Calu3 (cell line): ENCODE measurements at regions not wholly inside any gene's neighbourhood (a gene's known extent, or its start where the extent isn't known, plus 50 kb on each side); places are given as distances from the start of the nearest gene placed in this dataset.

Experiments used
- BruUV-seq: library from RNA; stranded (reverse); fragments of 400-500 nt; replicated peaks from 2 replicates; lab custom pipeline; 2021; lab: Mats Ljungman, UMichigan
- CTCF ChIA-PET: fragments of 300-600 bp; sonication (Branson Sonifier 250); formaldehyde crosslinking; loops from one replicate; lab custom pipeline; 2022; ENCODE audit warnings: antibody characterized with exemption; lab: Charles Lee
- DNase-seq: peaks from one replicate; pipeline ENCODE4 v3.0.0; 2022
- H3K27ac Mint-ChIP-seq: one replicate; pipeline ENCODE4 v1.8.0; 2022; ENCODE audit warnings: mixed read lengths; ENCODE audit not compliant: unreplicated experiment
- H3K27me3 Mint-ChIP-seq: one replicate; pipeline ENCODE4 v1.8.0; 2022; ENCODE audit warnings: mixed read lengths; ENCODE audit not compliant: unreplicated experiment
- H3K36me3 Mint-ChIP-seq: one replicate; pipeline ENCODE4 v1.8.0; 2022; ENCODE audit warnings: mild to moderate bottlenecking, moderate library complexity, mixed read lengths; ENCODE audit not compliant: insufficient read depth, unreplicated experiment
- H3K4me1 Mint-ChIP-seq: one replicate; pipeline ENCODE4 v1.8.0; 2022; ENCODE audit warnings: mild to moderate bottlenecking, low read depth, mixed read lengths; ENCODE audit not compliant: unreplicated experiment
- H3K4me3 Mint-ChIP-seq: one replicate; pipeline ENCODE4 v1.8.0; 2022; ENCODE audit warnings: mild to moderate bottlenecking, low read depth, moderate library complexity, mixed read lengths; ENCODE audit not compliant: unreplicated experiment
- H3K9me3 Mint-ChIP-seq: one replicate; pipeline ENCODE4 v1.8.0; 2022; ENCODE audit warnings: low read depth, mixed read lengths; ENCODE audit not compliant: unreplicated experiment
- CTCF ChIP-seq: fragments of 200-600 bp; IDR thresholded peaks from one replicate; pipeline ENCODE4 v1.8.0; 2022; ENCODE audit warnings: antibody characterized with exemption; ENCODE audit not compliant: unreplicated experiment
- intact Hi-C: fragments of 100-400 bp; cut with micrococcal nuclease; formaldehyde crosslinking; loops from one replicate; pipeline ENCODE4 v1.10.0; 2022; ENCODE audit not compliant: unreplicated experiment

GRCh38 chrX:21266949-21267348 is 107.3 kb upstream of the CNKSR2 start:
- no peak for TF ChIP-seq CTCF
- intact Hi-C loops, result no loop called here
- H3K4me1 Mint-ChIP-seq, result no peaks in the 10 kb centered on the region
- CTCF ChIA-PET, result no interaction called here
- H3K4me3 Mint-ChIP-seq, result no peak overlapping the region
- no peaks in the 10 kb centered on the region for H3K27me3 Mint-ChIP-seq
- H3K9me3 Mint-ChIP-seq, result no peaks in the 10 kb centered on the region
- no peaks in the 10 kb centered on the region for H3K36me3 Mint-ChIP-seq
- DNase-seq, result no peak
- no peak overlapping the region for H3K27ac Mint-ChIP-seq
- no TSS peak for BruUV-seq

- no TSS peak for BruUV-seq
- intact Hi-C loops, result no loop called here
These were observed 97.3 kb upstream of the CNKSR2 start for GRCh38 chrX:21276736-21277433.

GRCh38 chrX:21289232-21289631 is 85.0 kb upstream of the CNKSR2 start:
- Mint-ChIP-seq H3K4me1 (no peaks in the 10 kb centered on the region), H3K27me3 (no peaks in the 10 kb centered on the region), H3K27ac (no peak overlapping the region), H3K36me3 (no peaks in the 10 kb centered on the region), H3K4me3 (no peak overlapping the region), H3K9me3 (peaks cover 4% of the 10 kb centered on the region)
- no peak for DNase-seq
- TF ChIP-seq CTCF, result no peak
- no TSS peak for BruUV-seq
- intact Hi-C loops, result no loop called here
- CTCF ChIA-PET, result no interaction called here

More at GRCh38 chrX:21276736-21277433, 97.3 kb upstream of the CNKSR2 start:
- Mint-ChIP-seq H3K27me3 (no peaks in the 10 kb centered on the region), H3K36me3 (no peaks in the 10 kb centered on the region), H3K4me3 (no peak overlapping the region), H3K9me3 (no peaks in the 10 kb centered on the region), H3K4me1 (no peaks in the 10 kb centered on the region), H3K27ac (no peak overlapping the region)
- CTCF ChIA-PET, result no interaction called here
- no peak for DNase-seq
- TF ChIP-seq CTCF, result no peak

GRCh38 chrX:21295246-21295820 is 78.9 kb upstream of the CNKSR2 start:
- H3K4me3 Mint-ChIP-seq, result no peak overlapping the region
- CTCF ChIA-PET, result no interaction called here

More at GRCh38 chrX:21295246-21295820, 78.9 kb upstream of the CNKSR2 start:
- Mint-ChIP-seq H3K27ac (no peak overlapping the region), H3K36me3 (no peaks in the 10 kb centered on the region), H3K9me3 (peaks cover 4% of the 10 kb centered on the region), H3K4me1 (no peaks in the 10 kb centered on the region), H3K27me3 (no peaks in the 10 kb centered on the region)
- no TSS peak for BruUV-seq
- intact Hi-C loops, result no loop called here
- DNase-seq, result no peak
- no peak for TF ChIP-seq CTCF
